T47D (cell line): ENCODE measurements at regions not wholly inside any gene's neighbourhood (a gene's known extent, or its start where the extent isn't known, plus 50 kb on each side); places are given as distances from the start of the nearest gene placed in this dataset.

ENCODE experiments used
- DNase-seq, 2 experiments: peaks; one replicate each; pipeline versions ENCODE4 v3.0.0 to v3.0.0-alpha.2; 2011 to 2012; ENCODE audit warnings: low read depth in 1 of 2, low spot score in 1 of 2
- JUND ChIP-seq: IDR thresholded peaks from 2 replicates; pipeline ENCODE4 v1.6.1; 2012; ENCODE audit warnings: low read depth
- in situ Hi-C: cut with HindIII; loops from 2 replicates; pipeline ENCODE4 v1.10.0; 2016; ENCODE audit warnings: low sequenced_read_pairs, low pct_unique_long_range_greater_than_20kb

DNA sequence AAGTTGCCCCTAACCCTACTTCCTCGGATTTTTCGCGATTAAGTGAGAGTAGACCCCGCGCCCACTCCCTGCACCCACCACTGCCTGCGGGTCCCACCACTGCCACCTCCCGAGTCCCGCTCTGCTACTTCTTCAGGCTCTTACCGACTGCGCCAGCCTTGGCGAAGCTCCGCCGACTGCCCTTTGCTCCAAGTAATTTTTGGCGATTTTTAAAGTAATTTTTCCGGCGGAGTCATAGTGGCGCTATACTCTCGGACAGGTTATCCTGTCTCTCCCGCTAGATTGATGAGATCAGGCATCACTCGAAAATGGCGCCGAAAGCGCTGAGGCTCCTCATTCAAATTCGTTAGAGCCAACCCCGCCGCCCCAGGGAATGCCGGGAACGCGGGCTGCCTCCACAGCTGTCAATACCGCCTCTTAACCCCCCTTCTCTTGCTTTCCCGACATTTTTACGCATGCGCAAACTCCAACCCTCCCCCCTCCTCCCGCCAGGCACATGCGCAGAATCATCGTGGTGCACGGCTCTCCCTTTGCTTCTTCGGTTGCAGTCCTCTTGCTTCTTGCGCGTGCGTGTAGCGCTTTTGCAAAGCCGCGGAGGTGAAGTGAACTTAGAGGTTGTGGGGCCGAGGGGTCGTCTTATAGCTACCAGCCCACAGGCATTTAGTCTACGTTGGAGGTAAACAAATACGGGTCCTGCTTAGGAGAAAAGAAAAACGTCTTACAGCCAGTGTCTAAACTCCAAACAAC lies 66.6 kb downstream of the KCNRG start:
- in situ Hi-C loops = no loop called here
- TF ChIP-seq JUND = no peak
- DNase-seq = peak; percentile 55 to 98

DNA sequence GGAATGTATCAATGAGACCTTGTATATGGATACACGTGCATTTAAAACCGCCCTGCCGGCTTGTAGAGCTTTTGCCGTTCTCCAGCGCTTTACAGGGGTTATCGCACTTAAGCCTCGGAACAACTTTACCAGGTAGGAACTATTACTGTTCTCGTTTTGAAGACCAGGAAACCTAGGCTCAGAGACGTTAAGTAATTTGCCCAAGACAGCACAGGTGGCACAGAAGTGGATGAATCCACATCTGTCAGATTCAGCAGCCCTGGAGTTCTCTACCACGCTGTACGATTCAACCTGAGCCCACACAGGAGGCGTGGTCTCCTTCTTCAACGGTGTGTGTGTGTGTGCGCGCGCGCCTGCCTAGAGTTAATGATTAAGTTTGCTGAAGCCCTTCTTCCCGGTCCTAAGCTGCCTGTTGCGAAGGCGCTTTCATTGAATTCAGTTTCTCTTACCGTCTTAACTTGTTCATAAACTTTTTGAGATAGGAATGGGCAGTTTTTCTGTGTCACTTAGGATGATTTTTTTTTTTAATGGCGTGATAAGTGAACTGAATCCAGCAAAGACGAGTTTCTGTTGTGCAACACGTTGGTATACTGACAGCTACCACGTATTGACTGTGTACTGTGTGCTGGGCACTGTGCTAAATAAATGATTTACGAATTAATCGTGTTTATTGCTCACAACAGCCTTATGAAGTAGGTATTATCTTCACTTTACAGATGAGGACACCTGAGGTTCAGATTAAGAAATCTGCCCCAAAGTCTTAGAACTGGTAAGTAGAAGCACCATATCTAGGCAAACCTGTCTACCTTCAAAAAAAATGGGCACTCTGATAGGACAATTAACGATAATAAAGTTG lies 67.4 kb downstream of the KCNRG start:
- in situ Hi-C loops = no loop called here
- TF ChIP-seq JUND = no peak
- DNase-seq = peak; percentile 43 to 84

DNA sequence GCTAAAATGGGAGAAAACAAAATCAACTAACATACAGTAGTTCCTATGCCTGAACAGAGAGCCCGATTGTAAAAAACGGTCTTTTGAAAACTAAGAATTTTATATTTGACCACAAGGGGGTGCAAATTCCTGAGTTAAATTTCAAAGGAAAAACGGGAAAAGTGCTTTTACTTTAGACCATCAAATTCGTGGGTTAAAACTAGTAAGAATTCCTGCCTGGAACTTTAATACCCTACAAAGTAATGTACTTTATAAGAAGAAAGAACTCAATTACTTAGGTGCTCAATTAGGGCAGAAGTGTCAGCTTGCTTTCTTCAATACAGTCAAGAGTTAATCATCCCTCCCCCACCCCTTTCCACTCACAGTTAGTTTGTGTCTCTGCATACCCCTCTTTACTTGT lies 69.8 kb downstream of the KCNRG start:
- no peak for TF ChIP-seq JUND
- in situ Hi-C loops = no loop called here
- peak in 1 of 2 experiments; percentile 36 for DNase-seq

DNA sequence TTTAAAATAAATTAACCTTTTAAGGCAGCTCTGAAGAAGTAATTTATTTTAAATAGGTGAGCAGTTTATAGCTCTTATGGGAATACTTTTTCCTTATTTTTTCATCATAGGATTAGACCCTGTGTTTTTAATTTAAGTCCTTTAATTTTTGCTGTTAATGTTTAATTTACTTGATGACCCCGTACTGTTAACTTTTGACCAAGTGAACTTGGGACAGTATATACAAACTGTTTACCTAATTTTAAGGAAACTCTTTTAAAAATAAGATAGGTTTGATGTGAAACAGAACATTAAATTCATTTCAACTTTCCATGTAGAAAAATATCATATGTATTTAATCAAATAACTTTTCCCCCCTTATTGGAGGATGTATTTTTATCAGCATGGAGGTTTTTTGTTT lies 74.4 kb downstream of the KCNRG start:
- DNase-seq = no peak
- in situ Hi-C loops = no loop called here
- TF ChIP-seq JUND = no peak

DNA sequence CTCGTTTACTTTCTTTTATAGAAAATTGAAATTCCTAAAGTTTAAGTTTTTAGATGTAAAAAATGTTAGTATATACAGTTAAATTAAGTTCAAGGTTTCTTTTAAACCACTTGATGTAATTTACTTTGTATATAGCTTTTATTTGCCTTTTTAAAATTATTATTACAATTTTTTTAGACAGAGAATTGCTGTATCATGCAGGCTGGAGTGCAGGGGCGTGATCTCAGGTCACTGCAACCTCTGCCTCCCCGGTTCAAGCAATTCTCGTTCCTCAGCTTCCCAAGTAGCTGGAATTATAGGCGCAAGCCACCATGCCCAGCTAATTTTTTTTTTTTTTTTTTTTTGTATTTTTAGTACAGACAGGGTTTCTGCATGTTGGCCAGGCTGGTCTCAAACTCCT lies 75.0 kb downstream of the KCNRG start:
- no peak for DNase-seq
- in situ Hi-C loops = no loop called here
- no peak for TF ChIP-seq JUND

DNA sequence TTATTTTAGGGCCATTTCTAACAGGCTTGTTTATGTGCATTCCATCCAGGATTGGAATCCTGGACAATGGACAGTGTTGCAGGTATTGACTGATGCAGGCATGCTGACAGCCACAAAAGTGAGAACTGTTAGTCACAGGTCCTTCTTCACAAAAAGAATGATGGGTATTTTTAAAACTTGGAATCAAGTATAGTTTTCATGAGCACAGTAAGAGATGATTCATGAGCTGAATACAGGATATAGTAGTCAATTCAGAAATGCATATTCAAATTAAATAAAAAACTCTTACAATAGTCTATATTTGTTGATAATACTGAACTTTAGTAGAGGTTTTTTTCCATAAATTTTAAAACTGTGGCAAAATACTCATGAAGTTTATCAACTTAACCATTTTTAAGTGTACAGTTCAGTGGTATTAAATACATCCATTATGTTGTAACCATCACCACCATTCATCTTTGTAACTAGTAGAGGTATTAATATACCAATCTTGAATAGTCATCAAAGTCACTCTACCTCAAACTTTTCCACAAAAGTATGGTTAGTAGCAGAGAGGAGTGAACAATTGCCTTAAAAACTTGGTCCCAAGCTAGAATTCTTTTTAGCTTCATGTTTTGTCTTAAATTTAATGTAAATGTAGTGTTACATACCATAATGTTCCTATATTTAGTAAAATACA lies 79.5 kb downstream of the KCNRG start:
- in situ Hi-C loops = no loop called here
- DNase-seq = no peak

DNA sequence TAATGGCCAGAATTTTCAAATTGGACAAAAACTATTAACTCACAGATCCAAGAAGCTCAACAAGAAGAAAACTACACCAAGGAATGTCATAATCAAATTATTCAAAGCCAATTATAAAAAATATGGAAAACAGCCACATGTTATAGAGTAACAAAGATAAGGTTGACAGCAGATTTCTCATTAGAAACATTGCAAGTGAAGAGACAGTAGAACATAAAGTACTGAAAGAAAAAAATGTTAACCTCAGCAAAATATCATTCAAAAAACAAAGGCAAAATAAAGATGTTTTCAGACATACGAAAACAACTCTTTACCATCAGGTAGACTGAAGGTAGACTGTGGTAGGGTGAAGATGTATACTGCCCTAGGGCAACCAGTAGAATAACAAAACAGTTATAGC lies 83.4 kb downstream of the KCNRG start:
- in situ Hi-C loops = no loop called here
- no peak for DNase-seq
- no peak for TF ChIP-seq JUND

More for the DNA sequence above, 79.5 kb downstream of the KCNRG start:
- no peak for TF ChIP-seq JUND

DNA sequence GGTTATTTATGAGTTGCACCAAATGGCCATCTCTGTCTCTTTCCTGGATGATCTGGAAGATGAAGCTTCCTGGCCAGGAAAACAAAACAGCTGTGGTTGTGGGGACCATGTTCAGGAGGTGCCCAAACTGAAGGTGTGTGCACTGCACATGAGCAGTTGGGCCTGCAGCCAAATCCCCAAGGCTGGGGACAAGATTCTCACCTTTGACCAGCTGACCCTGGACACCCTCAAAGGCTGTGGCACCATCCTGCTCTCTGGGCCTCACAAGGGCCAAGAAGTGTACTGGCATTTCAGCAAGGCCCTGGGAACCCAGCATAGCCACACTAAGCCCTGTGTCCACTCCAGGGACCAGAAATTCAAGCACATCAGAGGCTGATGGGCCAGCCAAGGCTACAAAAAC lies 84.2 kb downstream of the KCNRG start:
- DNase-seq = no peak
- in situ Hi-C loops = no loop called here
- no peak for TF ChIP-seq JUND

DNA sequence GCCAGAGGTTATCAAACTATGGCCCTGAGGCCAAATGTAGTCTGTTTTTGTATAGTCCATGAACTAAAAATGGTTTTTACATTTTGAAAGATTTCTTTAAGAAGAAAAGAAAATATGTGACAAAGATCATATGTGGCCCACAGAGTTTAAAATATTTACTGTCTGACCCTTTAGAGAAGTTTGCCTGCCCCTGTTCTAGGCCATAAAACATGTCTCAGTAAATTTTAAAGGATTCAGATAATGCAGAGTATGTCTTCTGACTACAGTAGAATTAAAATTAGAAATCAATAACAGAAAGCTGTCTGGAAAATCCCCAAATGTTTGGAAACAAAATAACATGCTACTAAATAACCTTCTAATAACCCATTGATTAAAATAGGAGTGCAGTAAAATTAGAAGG lies 86.3 kb downstream of the KCNRG start:
- DNase-seq = no peak
- in situ Hi-C loops = no loop called here
- TF ChIP-seq JUND = no peak

DNA sequence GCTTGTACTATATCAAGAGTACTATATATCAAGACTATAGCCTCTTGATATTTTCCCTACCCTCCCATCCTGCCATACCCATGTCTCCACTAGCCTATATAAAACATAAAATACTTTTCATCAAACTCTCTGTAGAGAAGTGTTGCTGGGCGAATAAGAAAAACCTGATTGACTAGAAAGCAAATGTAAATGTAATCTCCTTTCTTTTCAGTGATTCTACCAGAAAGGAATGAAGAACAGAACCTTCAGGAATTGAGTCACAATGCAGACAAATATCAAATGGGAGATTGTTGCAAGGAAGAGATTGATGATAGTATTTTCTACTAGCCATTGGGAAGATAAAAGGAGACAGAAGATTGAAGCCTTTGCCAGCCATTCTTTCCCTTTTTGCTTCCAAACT lies 89.2 kb downstream of the KCNRG start:
- TF ChIP-seq JUND = no peak
- in situ Hi-C loops = no loop called here
- no peak for DNase-seq

DNA sequence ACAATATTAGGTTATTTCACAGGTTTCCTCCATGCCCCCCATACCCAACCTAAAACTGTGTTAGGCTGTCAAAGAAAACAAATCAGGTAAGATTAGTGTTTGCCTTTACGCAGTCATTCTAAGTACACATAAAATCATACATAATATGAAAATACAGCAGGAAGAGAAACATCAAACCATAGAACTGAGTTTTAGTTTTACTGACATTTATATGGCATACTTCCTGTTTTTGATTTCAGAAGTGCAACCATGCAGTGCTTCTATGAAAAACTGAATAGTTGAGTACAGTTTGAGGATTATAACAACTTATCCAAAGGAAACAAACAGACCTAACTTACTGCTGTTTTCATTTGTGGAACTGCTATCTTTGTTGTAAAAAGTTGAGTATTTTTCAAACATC lies 91.3 kb downstream of the KCNRG start:
- in situ Hi-C loops = no loop called here
- DNase-seq = no peak
- no peak for TF ChIP-seq JUND

DNA sequence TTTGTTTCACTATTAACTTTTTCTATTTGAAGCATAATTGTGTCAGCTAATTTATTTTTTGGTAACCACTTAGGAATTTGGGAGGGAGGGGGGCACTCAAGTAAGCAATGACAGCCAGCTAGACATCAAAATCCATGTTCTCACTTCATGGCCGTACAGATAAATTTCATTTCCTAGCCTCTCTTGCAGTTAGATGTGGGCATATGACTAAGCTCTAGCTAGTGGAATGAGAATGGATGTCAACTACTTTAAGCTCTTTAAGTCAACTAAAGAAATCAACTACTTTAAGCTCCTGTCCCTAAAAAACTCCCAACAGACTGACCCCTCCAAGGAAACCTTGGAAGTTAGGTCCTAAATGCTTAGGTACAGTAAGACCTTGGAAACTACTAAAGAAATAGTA lies 92.0 kb downstream of the KCNRG start:
- DNase-seq = no peak
- no peak for TF ChIP-seq JUND
- in situ Hi-C loops = no loop called here

DNA sequence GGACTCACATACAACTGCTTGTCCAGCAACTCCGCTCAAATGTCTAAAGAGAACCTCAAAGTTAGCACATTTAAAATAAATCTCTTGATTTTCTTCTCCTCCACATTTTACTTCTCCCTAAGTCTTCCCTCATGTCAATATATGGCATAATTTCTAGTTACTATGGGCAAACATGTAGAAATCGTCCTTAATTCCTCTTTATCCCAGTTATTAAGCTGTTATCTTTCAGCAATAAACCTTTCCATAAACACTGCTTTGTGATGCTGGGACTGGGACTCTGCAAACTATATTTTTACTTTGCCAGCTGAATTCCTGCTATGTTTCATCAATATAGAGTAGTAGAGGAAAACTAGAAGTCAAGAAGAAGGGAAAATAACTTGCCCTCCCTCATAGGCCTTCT lies 99.7 kb downstream of the KCNRG start:
- TF ChIP-seq JUND = no peak
- in situ Hi-C loops = no loop called here
- DNase-seq = no peak
